GM06990 (cell line): ENCODE measurements at regions not wholly inside any gene's neighbourhood (a gene's known extent, or its start where the extent isn't known, plus 50 kb on each side); places are given as distances from the start of the nearest gene placed in this dataset.

ENCODE experiments used
- DNase-seq: peaks from one replicate; pipeline ENCODE4 v3.0.0-alpha.2; 2011; ENCODE audit not compliant: insufficient read length; ENCODE audit errors: extremely low read depth
- H3K27me3 ChIP-seq: replicated peaks from 2 replicates; pipeline ENCODE4 v1.6.0; 2011; ENCODE audit warnings: low read length; ENCODE audit not compliant: control insufficient read depth, insufficient read depth
- H3K36me3 ChIP-seq: 2 replicates; pipeline ENCODE4 v1.5.1; 2011; ENCODE audit warnings: low read length; ENCODE audit not compliant: control insufficient read depth, insufficient read depth
- H3K4me3 ChIP-seq: replicated peaks from 2 replicates; pipeline ENCODE4 v1.5.1; 2011; ENCODE audit warnings: low read depth, mild to moderate bottlenecking, control low read depth, low read length
- TF ChIP-seq, protein P1 (sequence below): IDR thresholded peaks from 2 replicates; pipeline ENCODE4 v1.5.1; 2011; ENCODE audit warnings: low read length, control low read depth, mild to moderate bottlenecking, inconsistent platforms; ENCODE audit not compliant: insufficient read depth, poor library complexity, severe bottlenecking

DNA sequence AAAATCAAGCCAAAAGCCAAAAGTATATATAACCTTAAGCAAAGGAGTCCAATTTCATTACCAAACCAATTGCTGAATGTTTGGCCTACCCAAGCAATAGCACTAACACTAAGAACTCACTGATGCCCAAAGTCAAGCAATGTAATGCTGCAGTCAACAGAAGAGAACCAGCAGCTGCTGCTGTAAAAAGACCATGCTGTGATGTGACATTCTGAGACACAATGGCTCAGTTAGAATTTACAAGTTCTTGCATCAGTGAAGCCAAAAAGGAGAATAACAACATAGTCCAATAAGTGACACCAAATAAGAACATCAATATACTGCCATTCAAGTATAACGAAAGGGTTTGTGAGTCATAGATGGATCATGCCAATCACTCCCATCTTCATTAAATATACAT is 514.0 kb upstream of the DIAPH2 start:
- H3K4me3 ChIP-seq: no peak overlapping the region
- TF ChIP-seq, protein P1, sequence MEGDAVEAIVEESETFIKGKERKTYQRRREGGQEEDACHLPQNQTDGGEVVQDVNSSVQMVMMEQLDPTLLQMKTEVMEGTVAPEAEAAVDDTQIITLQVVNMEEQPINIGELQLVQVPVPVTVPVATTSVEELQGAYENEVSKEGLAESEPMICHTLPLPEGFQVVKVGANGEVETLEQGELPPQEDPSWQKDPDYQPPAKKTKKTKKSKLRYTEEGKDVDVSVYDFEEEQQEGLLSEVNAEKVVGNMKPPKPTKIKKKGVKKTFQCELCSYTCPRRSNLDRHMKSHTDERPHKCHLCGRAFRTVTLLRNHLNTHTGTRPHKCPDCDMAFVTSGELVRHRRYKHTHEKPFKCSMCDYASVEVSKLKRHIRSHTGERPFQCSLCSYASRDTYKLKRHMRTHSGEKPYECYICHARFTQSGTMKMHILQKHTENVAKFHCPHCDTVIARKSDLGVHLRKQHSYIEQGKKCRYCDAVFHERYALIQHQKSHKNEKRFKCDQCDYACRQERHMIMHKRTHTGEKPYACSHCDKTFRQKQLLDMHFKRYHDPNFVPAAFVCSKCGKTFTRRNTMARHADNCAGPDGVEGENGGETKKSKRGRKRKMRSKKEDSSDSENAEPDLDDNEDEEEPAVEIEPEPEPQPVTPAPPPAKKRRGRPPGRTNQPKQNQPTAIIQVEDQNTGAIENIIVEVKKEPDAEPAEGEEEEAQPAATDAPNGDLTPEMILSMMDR: no peak
- no peak for DNase-seq
- no peaks in the 10 kb centered on the region for H3K36me3 ChIP-seq
- H3K27me3 ChIP-seq: no peaks in the 10 kb centered on the region

- DNase-seq: no peak
- TF ChIP-seq, protein P1: no peak
- H3K4me3 ChIP-seq: no peak overlapping the region
- H3K27me3 ChIP-seq: no peaks in the 10 kb centered on the region
- no peaks in the 10 kb centered on the region for H3K36me3 ChIP-seq
Observed at GRCh38 chrX:96176921-96177320, 507.7 kb upstream of the DIAPH2 start.

DNA sequence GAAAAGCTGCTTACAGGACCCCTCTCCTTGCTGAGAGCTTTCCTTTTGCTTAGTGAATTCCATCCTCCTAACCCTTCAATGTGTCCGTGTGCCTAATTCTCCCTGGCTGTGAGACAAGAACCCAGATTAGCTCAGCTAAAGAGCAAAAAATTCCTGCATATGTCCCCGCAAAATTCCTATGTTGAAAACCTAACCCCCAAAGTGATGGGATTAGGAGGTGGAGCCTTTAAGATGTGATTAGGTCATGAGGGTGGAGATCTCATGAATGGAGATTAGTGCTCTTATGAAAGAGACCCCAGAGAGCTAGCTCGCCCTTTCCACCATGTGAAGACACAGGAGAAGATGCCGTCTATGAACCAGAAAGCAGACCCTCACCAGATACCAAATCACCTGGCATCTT is 503.0 kb upstream of the DIAPH2 start:
- DNase-seq: no peak
- TF ChIP-seq, protein P1: no peak
- Histone ChIP-seq H3K36me3 (no peaks in the 10 kb centered on the region), H3K27me3 (no peaks in the 10 kb centered on the region), H3K4me3 (no peak overlapping the region)

- H3K36me3 ChIP-seq: no peaks in the 10 kb centered on the region
- DNase-seq: no peak
- no peaks in the 10 kb centered on the region for H3K27me3 ChIP-seq
- H3K4me3 ChIP-seq: no peak overlapping the region
- TF ChIP-seq, protein P1: peak; percentile 24
Observed at GRCh38 chrX:96182366-96182765, 502.3 kb upstream of the DIAPH2 start.

GRCh38 chrX:96183391-96183790 is 501.3 kb upstream of the DIAPH2 start:
- H3K4me3 ChIP-seq: no peak overlapping the region
- TF ChIP-seq, protein P1: no peak
- H3K27me3 ChIP-seq: no peaks in the 10 kb centered on the region
- no peaks in the 10 kb centered on the region for H3K36me3 ChIP-seq
- DNase-seq: no peak

DNA sequence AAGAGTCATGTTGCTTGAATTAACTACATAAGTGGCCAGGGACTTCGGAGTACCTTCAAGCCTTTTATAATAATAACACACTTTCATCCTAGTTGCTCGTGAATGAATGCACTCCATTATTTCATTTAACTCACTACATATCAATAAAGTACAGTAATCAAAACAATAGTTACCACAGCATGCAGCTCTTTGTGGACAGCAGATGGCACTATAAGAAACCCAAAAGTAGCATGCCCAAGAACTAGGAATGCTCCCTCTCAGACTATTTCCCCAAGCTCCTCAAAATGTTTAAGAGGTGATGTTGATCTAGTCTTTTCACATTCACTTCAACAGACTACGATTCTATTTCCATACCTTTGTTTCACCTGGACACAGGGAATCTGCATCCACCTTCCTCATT is 500.8 kb upstream of the DIAPH2 start:
- DNase-seq: no peak
- Histone ChIP-seq H3K27me3 (no peaks in the 10 kb centered on the region), H3K4me3 (no peak overlapping the region), H3K36me3 (no peaks in the 10 kb centered on the region)
- TF ChIP-seq, protein P1: peak; percentile 35
